OCI-LY3 (cell line): ENCODE measurements at regions not wholly inside any gene's neighbourhood (a gene's known extent, or its start where the extent isn't known, plus 50 kb on each side); places are given as distances from the start of the nearest gene placed in this dataset.

Experiments used
- CTCF ChIP-seq: fragments of 200-600, 300-600 bp; sonication (generic); IDR thresholded peaks from 2 replicates; pipeline ENCODE4 v1.5.1; 2014; ENCODE audit warnings: antibody characterized with exemption, low read length, low read depth
- EZH2phosphoT487 ChIP-seq: fragments of 200-600 bp; shearing (Covaris generic); IDR thresholded peaks from 2 replicates; pipeline ENCODE4 v1.6.1; 2018; ENCODE audit warnings: antibody characterized with exemption, mixed run types, low read depth

GRCh38 chr9:99537996-99538395 is 283.7 kb upstream of the NR4A3 start:
- TF ChIP-seq CTCF: no peak
- TF ChIP-seq EZH2phosphoT487: no peak
